Body of pancreas (tissue), 4 donors: ENCODE measurements at regions not wholly inside any gene's neighbourhood (a gene's known extent, or its start where the extent isn't known, plus 50 kb on each side); places are given as distances from the start of the nearest gene placed in this dataset.

ENCODE experiments used
- CTCF ChIP-seq, 7 experiments: fragments of 450-650 bp in 4 of 7; fragments of 200-600 bp in 3 of 7; sonication (generic) in 3 of 7; IDR thresholded peaks; one replicate each; pipeline ENCODE4 v1.5.1; 2016 to 2019; ENCODE audit warnings: antibody characterized with exemption in 7 of 7
- POLR2A ChIP-seq, 3 donors: fragments of 450-650 bp; IDR thresholded peaks; one replicate each; pipeline ENCODE4 v1.6.1; 2016; ENCODE audit warnings: antibody characterized with exemption in 3 of 3, mild to moderate bottlenecking in 2 of 3

GRCh38 chr6:113765909-113766308, 91.2 kb upstream of the MARCKS start:
- TF ChIP-seq POLR2A (IDR thresholded peaks at IDR 0.05) (no peak), CTCF (IDR thresholded peaks at IDR 0.05) (no peak)
